ENCODE measurements at regions not wholly inside any gene's neighbourhood (a gene's known extent, or its start where the extent isn't known, plus 50 kb on each side); places are given as distances from the start of the nearest gene placed in this dataset.

DNA sequence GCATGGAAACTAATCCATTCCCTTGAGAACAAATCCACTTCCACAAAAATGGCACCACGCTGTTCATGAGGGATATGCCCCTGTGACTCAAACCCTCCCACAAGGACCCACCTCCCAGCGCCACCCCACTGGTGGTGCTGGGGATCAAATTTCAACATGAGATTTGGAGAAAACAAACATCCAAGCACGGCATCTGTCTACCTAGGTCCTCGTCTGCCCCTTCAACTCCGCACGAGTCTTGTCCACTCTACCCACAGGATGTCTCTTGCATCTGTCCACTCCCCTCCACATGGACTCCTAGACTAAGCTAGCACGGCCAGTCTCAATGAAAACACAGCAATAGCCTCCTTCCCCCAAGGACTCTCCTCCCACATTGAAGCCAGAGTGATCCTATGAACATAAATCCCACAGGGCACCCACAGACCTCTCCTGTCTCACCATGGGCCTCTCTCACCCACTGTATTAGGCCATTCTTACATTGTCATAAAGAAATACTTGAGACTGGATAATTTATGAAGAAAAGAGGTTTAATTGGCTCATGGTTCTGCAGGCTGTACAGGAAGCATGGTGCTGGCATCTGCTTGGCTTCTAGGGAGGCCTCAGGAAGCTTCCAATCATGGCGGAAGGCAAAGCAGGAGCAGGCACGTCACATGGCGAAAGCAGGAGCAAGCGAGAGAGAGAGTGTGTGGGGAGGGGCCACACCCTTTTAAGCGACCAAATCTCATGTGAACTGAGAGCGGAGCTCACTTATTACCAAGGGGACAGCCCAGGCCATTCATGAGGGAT is 101.4 kb downstream of the TOMM20 start:
- FAIRE-seq: no peak

DNA sequence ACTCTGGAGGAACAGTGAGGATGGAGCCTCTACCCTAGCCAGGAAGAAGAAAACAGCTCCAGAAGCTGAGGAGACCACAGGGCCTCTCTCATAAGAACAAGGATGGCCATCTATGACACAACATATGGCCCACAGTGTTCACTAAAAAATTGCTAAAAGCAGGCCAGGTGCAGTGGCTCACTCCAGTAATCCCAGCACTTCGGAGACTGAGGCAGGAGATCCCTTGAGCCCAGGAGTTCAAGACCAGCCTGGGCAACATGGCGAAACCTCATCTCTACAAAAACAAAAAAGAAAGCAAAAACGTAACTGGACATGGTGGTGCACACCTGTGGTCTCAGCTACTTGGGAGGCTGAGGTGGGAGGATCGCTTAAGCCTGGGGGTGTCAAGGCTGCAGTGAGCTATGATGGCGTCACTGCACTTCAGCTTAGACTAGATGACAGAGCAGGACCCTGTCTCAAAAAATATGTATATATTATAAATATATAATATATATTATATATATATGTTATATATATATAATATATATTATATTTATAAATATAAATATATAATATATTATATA is 103.1 kb downstream of the TOMM20 start:
- DNase-seq (ENCODE audit: low spot score in 2 of 2): no peak
- FAIRE-seq: no peak

More for the DNA sequence above, 101.4 kb downstream of the TOMM20 start:
- no peak for DNase-seq (ENCODE audit: low spot score in 2 of 2)

DNA sequence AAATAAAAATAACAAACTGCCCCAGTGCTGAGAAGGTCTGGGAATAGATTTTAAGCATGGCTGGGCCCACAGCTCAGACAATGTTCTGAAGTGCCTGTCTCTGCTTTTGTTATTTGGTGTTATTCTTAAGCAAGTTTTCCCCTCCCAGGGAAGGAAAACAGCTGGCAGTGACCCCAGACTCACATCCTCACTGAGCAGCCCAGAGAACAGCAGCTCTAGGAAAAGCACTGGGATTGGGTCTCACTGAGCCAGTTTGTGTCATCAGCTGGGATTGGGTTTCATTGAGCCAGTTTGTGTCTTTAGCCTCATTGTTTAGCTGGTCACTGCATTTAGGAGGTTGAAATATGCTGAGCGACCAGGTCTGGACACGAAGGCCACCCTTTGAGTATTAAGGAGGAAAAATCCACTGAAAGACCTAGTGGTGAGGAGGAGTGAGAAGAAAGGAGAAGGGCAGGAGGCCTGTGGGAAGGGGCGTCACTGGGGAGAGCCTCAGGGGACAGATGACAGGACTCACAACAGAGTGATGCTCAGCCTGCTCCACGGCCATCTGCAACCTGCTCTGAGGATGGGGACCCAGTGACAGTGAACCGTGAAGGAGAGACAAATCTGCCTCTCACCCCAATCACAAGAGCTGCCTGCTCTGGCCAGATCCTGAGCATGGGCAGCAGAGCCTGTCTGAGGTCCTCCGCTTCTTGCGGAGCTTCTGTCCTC is 103.8 kb downstream of the TOMM20 start:
- FAIRE-seq (no peak), DNase-seq (ENCODE audit: low spot score in 2 of 2) (no peak)

DNA sequence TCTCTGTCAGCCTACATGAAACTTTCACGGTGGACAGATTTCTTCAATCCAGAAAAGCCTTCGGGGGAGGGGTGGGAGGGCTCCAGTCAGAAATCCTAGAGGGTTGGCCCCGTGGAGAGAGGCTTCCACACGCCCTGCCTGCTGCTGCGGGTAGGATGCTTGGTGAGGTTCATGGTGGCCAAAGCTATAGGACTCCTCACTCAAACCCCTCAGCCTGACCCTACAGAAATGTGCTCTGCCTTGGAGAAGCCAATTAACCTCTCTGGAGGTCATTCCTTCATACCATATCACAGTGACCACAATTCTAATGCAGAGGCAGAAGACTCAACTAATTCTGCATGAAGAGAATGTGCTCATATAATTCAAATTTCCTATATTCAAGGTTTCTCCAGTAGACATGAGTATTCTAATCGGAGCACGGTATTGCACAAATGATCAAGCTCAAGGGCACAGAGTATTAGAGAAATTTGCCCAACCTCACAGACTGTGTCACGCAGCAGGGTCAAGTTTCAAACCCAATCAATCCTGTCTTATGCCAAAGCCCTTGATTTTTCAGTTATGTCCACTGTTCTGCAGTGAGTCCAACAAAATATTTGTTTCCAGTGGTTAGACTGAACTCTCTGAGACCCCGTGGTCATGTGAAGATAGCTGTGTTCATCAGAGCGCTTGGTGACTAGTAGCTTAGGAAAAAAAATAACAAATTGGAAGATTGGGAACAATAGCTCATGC is 104.8 kb downstream of the TOMM20 start:
- no peak for DNase-seq (ENCODE audit: low spot score in 2 of 2)
- no peak for FAIRE-seq

DNA sequence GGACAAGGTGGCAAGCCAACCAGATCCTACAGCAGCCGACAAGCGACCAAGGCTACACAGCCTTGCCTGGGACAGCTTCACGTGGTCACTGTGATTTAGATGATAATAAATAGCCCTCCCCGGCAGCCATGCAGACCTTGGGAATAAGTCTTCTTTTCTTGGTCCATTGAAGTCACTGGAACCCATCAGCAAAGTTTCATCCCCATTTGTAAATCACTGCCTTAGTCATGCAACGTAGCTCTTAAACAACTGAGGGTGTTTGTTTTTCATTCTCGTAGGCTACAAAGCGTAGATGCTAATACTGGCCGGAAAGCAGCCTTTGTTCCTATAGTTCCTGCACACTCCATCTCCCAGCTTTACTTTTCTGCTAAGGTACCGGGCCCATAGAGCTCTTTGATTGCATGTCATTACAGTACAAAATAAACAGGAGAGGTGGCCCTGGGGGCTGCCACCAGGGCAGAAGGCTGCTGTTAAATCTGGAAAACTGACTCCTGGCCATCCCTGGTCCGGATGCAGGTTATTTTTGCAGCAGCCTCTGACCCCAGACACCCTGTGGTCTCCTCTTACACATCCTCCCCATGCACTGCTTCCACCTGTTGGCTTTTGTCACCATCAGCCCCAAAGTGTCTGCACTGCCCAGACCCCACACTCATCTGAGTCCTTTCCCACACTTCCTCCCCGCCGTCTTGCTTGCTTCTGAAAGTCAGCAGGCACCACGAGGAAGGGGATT is 105.5 kb downstream of the TOMM20 start:
- FAIRE-seq (no peak), DNase-seq (ENCODE audit: low spot score in 2 of 2) (no peak)

DNA sequence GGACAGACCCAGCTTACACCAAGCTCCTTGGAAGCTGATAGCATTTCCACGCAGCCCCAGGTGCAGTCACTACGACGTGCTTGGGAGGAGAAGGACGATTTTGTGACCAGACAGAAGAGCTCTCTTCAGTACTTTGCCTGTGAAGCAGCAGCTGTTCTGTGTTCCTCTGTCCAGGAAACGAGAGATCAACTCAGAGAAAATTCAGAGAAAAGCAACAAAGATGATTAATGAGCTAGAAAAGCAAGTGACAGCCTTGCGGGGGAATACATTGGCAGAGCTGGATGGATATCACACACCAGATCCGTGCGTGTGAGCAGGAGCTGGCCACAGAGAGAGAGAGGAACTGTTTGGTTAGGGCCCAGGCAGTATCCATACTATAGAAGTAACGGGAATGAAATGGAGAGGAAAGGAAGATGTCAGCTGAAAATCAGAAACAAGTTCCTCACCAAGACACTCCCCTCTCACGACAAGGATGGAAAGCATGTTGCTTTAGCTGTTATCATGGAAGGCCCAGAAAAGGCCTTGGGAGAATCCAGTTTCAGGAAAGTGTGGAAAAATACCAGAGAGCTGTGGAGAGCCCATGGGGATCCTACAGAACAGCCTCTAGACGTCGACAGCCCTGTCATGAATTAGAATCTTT is 106.2 kb downstream of the TOMM20 start:
- DNase-seq (ENCODE audit: low spot score in 2 of 2) (peak in 1 of 2 donors; percentile 23), FAIRE-seq (no peak)

DNA sequence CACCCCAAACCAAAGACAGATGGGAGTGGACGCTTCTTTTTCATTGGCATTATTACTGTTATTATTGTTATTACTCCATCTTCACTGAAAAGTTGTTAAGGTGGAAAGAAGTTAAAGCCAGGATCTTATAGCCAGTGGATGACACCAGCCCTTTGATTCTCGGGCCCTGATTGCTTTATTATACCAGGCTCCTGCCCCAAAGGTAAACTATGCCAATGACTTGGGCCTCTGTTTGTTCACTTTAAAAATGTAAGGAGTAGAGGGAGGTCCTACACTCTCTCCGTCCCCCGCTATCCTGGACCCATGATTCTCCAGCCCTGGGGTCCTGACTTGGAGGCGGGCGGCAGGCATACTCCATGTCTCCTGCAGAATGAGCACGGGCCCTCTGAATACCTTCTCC is 106.8 kb downstream of the TOMM20 start:
- no peak for DNase-seq (ENCODE audit: low spot score in 2 of 2)
- no peak for FAIRE-seq

DNA sequence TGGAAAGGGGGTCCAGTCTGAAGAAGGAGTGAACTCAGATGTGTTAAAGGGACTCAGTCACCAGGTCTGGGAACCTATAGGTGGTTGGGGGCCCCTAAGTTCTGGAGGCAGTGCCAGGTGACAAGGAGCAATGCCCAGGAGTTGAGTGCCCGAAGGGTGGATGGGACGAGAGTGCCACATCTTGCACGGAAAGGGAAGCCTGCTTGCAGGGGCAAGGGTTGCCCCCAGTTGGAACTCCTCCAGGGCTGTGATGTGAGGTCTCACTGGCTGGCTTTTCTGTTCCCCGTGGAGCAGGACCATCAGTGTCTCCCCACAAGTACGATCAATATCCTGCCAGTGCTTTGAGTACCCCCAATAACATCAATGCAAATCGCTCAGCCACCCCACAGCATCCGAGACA is 107.3 kb downstream of the TOMM20 start:
- no peak for FAIRE-seq
- DNase-seq (ENCODE audit: low spot score in 2 of 2): no peak

DNA sequence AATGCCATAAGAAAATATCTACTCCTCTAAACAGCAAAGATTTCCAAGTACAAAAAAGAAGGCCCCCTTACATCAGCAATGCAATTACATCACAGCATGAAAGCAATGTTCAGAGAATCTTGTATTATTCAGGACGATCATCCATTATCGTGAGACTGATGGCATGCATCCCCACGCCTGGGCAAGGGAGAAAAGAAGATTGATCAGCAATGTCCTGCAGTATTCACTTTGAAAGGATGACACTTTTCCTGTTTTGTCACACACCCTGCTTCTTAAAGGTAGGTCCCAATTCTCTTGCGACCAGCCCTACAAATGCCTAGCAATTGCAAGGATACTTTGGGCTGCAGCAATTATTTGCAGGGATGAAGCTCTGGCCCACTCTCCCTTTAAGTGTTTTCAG is 108.7 kb downstream of the TOMM20 start:
- DNase-seq (ENCODE audit: low spot score in 2 of 2) (no peak), FAIRE-seq (no peak)

DNA sequence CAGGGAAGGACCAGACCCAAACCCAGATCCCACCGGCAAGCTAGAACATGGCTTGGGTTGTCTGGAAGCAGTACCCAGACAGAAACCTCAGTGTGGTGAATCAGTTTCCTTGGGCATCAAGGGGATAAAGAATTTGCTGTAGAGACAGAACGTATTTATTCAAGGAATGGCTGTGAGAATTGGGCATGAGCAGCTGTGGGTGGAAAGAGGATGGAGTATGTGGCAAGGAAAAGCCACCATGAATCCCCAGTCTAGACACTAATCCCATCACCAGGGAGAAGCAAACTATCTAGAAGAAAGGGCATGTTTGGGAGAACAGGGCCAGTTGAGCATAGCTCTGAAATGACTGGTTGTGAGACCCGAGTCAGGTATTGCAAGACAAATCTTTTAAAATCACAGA is 109.2 kb downstream of the TOMM20 start:
- DNase-seq (ENCODE audit: low spot score in 2 of 2): no peak

DNA sequence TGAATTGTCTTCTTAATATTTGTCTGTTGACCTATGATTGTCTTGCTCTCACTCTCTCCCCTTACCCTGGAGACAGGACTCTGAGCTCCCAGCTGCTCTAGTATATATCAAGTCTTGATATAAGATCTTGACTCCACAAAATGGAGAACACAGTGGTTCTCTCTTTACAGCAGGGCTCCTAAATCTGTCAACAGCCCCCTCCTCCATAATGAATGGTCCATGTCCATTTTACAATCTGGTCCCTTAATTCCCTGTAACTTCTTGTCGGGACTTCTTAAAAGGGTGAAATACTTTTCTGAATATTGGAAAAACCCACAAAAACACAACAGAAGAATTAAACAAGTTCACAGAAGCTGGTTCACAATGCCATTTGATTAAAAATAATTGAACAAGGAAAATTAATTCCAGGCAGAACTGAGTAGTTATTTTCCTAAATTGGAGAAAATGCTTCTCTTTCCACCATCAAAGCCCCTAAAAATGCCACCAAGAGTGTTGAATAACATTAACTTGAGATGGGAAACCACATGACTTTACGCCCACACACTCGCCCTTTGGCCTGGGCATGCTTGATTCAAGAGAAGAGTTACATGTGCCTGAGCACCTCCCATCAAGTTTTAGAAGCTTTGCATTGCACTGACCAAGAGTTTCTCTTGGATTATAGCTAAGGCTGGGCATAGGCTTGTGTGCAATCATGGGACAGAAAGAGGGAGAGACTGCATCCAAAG is 109.8 kb downstream of the TOMM20 start:
- DNase-seq (ENCODE audit: low spot score in 2 of 2): no peak
- no peak for FAIRE-seq

More for the DNA sequence above, 109.2 kb downstream of the TOMM20 start:
- no peak for FAIRE-seq

DNA sequence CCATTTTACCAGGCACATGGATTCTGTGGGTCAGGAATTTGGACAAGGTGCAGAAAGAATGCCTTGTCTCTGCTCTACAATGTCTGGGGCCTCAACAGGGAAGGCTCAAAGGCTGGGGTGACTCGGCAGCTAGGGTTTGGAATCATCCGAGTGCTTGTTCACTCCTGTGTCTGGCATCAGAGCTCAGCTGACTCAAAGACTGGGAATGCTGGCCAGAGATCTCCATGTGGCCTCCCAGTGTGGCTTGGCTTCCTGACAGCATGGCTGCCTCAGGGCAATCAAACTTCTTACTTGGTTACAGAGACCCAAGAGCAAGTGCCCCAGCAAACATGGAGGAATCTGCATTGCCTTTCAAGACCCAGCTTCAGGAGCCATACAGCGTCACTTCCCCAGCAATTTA is 110.5 kb downstream of the TOMM20 start:
- DNase-seq (ENCODE audit: low spot score in 2 of 2): no peak
- FAIRE-seq: no peak

DNA sequence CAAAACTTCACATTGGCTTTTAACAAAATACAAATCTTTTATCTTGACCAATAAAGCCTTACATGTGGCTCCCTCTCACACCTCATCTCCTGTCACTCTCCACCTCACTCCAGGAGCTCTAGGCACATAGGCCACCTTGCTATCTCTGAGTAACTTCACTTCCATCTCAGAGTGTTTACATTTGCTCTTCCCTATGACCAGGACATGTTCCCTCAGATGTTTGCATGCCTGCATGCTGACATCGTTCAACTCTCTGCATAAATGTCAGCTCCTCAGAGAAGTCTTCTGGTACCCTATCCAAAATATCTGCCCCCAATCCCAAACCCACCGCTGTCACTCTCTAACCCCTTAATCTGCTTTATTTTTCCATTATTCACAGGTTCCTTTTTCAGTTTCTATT is 110.9 kb downstream of the TOMM20 start:
- no peak for DNase-seq (ENCODE audit: low spot score in 2 of 2)
- FAIRE-seq: no peak

DNA sequence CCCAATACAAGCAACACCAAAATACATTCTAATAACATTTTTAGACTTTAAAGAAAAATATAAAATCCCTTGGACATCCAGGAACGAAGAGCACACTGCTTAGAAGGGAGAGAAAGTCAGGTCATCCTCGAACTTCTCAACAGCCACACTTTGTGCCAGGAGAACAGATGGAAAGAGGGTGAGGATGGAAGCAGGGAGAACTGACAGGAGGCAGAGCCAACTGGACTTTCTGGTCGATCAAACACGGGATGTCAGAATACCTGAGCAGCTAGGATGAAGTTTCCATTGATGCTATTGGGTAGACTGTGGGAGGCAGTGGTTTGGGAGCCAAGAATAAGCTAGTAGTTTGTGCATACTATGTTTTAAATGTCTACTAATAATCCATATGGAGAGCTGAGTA is 111.4 kb downstream of the TOMM20 start:
- DNase-seq (ENCODE audit: low spot score in 2 of 2) (no peak), FAIRE-seq (no peak)

DNA sequence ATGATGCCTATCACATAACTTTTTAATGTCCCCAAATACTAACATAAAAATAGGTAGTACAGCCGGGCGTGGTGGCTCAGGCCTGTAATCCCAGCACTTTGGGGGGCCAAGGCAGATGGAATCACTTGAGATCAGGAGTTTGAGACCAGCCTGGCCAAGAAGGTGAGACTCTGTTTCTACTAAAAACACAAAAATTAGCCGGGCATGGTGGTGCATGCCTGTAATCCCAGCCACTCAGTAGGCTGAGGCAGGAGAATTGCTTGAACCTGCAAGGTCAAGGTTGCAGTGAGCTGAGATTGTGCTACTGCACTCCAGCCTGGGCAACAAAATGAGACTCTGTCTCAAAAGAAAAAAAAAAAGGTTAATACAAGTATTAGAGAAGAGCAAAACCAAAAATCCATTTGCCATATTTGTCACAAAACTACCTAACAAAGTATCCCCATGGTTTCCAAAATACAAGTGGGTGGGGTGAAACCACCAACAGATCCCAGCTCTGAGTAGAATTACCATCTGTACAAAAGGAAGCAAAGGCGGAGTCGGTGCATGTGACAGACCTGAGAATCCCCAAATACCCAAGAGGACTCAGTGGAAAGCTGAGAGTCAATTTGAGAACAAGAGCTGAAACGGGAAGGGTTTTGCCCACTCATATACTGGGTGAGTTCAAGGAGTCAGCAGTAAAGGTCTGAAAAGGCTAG is 113.2 kb downstream of the TOMM20 start:
- FAIRE-seq (no peak), DNase-seq (ENCODE audit: low spot score in 2 of 2) (no peak)

DNA sequence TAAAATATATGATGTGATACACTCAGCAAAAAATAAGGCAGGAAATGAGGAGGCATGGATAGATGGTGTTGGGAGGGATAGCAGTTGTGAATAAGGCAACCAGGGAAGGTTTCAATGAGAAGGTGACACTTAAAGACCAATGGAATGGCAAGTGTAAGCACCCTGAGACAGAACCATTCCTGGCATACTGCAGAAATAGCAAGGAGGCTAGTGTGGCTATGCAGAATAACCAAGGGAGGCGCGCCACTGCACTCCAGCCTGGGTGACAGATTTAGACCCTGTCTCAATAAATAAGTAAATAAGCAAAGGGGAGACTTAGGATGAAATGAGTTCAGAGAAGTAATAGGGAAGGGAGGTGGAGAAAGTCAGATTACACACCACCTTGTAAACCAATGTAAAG is 113.9 kb downstream of the TOMM20 start:
- FAIRE-seq: no peak

DNA sequence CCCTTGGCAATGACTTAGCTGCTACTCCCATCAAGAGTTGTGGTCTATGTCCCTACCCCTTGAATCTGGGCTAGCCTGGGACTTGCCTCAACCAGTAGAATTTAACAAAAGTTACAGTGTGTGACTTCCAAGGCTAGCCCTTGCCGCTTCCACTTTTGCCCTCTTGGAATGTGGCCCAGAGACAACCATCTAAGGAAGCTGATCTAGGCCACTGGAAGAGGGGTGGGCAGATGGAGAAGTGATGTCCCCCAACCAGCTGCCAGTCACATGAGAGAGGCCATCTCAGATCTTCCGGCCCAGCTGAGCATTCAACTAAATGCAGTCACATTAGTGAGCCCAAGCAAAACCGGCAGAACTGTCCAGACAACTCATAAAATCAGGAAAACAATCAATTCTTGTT is 115.1 kb downstream of the TOMM20 start:
- FAIRE-seq: no peak
- no peak for DNase-seq (ENCODE audit: low spot score in 2 of 2)

More for the DNA sequence above, 113.9 kb downstream of the TOMM20 start:
- DNase-seq (ENCODE audit: low spot score in 2 of 2): no peak

DNA sequence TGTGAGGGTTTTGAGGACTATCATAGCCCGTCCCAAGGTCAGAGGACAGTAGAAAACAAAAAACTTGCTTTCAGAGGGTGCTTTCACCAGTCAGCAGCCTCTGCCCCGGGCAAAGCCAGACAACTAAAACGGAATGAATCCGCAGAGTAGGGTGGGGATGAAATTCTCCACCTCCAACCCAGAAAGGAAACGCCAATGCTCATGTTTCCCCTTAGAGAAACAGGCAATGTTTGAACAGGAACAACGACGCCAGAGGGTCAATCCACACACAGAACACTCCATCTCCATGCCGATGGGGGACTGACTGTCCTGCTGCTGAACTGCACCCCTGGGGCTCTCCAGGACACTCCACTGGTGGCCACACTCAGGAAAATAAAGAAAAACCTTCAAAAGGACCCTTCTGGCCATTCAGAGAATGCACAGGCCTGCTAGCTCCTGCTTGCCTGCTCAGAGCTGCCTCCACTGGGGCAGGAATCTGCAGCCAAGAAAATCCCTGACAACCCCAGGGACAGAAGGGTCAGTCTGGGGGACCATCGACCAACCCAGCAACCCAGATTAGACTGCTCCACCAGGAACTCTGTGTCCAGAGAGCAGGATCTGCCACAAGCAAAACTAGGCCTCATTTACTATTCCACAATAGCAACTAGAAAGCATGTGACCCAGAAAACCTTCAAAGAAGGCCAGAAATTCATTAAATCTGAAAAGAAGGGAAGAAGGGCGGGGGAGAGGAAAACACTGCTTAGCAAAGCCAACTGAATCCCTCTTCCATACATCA is 116.0 kb downstream of the TOMM20 start:
- no peak for FAIRE-seq
- peak in 1 of 2 donors; percentile 34 for DNase-seq (ENCODE audit: low spot score in 2 of 2)
